ENCODE measurements at regions not wholly inside any gene's neighbourhood (a gene's known extent, or its start where the extent isn't known, plus 50 kb on each side); places are given as distances from the start of the nearest gene placed in this dataset.

- Histone ChIP-seq H3K4me3 (replicated peaks; ENCODE audit: insufficient read depth, low read length) (no peak overlapping the region), H3K27ac (replicated peaks) (no peak overlapping the region), H3K27me3 (ENCODE audit: insufficient read depth, poor library complexity, severe bottlenecking) (no peaks in the 10 kb centered on the region)
- DNase-seq (ENCODE audit: low read depth in 1 of 2, low spot score in 1 of 2) = no peak
- TF ChIP-seq, protein P1, sequence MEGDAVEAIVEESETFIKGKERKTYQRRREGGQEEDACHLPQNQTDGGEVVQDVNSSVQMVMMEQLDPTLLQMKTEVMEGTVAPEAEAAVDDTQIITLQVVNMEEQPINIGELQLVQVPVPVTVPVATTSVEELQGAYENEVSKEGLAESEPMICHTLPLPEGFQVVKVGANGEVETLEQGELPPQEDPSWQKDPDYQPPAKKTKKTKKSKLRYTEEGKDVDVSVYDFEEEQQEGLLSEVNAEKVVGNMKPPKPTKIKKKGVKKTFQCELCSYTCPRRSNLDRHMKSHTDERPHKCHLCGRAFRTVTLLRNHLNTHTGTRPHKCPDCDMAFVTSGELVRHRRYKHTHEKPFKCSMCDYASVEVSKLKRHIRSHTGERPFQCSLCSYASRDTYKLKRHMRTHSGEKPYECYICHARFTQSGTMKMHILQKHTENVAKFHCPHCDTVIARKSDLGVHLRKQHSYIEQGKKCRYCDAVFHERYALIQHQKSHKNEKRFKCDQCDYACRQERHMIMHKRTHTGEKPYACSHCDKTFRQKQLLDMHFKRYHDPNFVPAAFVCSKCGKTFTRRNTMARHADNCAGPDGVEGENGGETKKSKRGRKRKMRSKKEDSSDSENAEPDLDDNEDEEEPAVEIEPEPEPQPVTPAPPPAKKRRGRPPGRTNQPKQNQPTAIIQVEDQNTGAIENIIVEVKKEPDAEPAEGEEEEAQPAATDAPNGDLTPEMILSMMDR (IDR thresholded peaks at IDR 0.05; ENCODE audit: insufficient read depth, low read length) = no peak
- TF ChIP-seq, protein P2, sequence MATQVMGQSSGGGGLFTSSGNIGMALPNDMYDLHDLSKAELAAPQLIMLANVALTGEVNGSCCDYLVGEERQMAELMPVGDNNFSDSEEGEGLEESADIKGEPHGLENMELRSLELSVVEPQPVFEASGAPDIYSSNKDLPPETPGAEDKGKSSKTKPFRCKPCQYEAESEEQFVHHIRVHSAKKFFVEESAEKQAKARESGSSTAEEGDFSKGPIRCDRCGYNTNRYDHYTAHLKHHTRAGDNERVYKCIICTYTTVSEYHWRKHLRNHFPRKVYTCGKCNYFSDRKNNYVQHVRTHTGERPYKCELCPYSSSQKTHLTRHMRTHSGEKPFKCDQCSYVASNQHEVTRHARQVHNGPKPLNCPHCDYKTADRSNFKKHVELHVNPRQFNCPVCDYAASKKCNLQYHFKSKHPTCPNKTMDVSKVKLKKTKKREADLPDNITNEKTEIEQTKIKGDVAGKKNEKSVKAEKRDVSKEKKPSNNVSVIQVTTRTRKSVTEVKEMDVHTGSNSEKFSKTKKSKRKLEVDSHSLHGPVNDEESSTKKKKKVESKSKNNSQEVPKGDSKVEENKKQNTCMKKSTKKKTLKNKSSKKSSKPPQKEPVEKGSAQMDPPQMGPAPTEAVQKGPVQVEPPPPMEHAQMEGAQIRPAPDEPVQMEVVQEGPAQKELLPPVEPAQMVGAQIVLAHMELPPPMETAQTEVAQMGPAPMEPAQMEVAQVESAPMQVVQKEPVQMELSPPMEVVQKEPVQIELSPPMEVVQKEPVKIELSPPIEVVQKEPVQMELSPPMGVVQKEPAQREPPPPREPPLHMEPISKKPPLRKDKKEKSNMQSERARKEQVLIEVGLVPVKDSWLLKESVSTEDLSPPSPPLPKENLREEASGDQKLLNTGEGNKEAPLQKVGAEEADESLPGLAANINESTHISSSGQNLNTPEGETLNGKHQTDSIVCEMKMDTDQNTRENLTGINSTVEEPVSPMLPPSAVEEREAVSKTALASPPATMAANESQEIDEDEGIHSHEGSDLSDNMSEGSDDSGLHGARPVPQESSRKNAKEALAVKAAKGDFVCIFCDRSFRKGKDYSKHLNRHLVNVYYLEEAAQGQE (IDR thresholded peaks at IDR 0.05; ENCODE audit: insufficient replicate concordance, low read depth) = no peak
Observed at GRCh38 chr21:41664881-41665765, 101.7 kb downstream of the RIPK4 start.

DNA sequence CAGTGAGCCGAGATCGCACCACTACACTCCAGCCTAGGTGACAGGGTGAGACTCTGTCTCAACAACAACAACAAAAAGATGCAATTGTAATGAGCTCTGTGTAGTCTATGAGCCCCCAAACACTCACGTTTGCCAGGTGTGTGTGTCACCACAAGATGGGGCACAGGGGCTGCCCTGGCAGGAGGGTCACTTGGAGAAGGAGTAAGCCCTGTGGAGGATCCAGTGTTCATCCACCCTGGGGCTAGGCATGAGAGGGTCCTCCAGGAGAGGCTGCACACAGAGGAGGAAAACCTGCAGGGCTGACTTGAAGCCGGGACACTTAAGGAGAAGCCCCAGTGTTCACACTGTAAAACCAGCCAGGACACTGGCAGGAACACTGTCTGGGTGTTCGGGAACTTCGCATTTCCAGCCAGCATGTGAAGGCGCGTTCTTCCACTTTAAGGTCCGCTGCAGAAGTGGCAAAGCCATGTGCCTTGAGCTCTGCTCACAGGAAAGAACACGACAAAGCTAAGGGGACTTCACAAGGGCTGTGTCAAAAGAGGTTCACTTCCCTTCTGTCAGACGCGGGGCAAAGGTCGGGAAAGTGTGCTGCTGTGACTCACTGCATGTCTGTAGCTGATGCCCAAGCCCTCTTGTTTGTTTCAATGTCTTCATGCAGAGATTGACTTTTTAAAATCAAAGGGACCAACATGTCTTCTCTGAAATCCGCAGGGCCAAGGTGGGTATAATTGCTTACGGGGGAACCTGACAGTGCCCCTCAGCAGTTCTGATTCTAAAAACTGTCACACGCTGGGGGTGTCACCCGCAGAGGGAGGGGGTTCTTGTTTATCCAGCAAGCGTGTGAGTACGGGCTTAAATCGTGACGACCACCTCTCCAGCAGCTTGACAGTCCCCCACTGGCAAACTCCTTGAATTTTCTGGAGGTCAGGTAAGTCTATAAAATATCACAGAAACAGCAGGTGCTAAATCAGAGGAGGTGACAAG is 102.8 kb downstream of the RIPK4 start:
- DNase-seq (ENCODE audit: low read depth in 1 of 2, low spot score in 1 of 2) = no peak
- TF ChIP-seq, protein P2 (IDR thresholded peaks at IDR 0.05; ENCODE audit: insufficient replicate concordance, low read depth) = no peak
- TF ChIP-seq GABPA (IDR thresholded peaks at IDR 0.05; ENCODE audit: low read depth) = no peak
- no peak for TF ChIP-seq POLR2AphosphoS5 (IDR thresholded peaks at IDR 0.05; ENCODE audit: low read depth)
- TF ChIP-seq, protein P1 (IDR thresholded peaks at IDR 0.05; ENCODE audit: insufficient read depth, low read length) = no peak
- TF ChIP-seq SPI1 (IDR thresholded peaks at IDR 0.05; ENCODE audit: borderline replicate concordance, low read depth) = no peak
- H3K27me3 ChIP-seq (ENCODE audit: insufficient read depth, poor library complexity, severe bottlenecking) = no peaks in the 10 kb centered on the region
- no peak overlapping the region for H3K27ac ChIP-seq (replicated peaks)
- no peak overlapping the region for H3K4me3 ChIP-seq (replicated peaks; ENCODE audit: insufficient read depth, low read length)

DNA sequence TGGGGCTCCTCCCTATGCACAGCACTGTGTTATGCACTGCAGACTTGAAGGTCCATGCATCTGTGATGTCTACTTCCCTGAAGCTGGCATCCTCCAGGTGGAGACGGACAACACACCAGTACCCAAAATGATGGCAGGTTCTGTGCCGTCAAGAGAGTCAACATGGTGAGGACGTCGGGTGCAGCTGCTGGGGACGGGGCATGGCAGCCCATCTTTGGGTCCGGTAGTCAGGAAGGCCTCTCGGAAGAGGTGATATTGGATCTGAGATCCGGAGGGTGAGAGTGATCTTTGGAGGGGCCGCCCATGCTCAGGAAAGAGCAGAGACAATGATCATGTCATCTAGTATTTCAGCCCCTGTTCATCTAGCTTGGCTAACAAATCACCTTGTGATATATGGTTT is 104.1 kb downstream of the RIPK4 start:
- H3K27ac ChIP-seq (replicated peaks) = no peak overlapping the region
- TF ChIP-seq, protein P1 (IDR thresholded peaks at IDR 0.05; ENCODE audit: insufficient read depth, low read length) = no peak
- TF ChIP-seq, protein P2 (IDR thresholded peaks at IDR 0.05; ENCODE audit: insufficient replicate concordance, low read depth) = no peak
- TF ChIP-seq SPI1 (IDR thresholded peaks at IDR 0.05; ENCODE audit: borderline replicate concordance, low read depth) = no peak
- no peak overlapping the region for H3K4me3 ChIP-seq (replicated peaks; ENCODE audit: insufficient read depth, low read length)
- no peak for DNase-seq (ENCODE audit: low read depth in 1 of 2, low spot score in 1 of 2)
- H3K27me3 ChIP-seq (ENCODE audit: insufficient read depth, poor library complexity, severe bottlenecking) = no peaks in the 10 kb centered on the region
